ENCODE measurements at regions not wholly inside any gene's neighbourhood (a gene's known extent, or its start where the extent isn't known, plus 50 kb on each side); places are given as distances from the start of the nearest gene placed in this dataset.

DNA sequence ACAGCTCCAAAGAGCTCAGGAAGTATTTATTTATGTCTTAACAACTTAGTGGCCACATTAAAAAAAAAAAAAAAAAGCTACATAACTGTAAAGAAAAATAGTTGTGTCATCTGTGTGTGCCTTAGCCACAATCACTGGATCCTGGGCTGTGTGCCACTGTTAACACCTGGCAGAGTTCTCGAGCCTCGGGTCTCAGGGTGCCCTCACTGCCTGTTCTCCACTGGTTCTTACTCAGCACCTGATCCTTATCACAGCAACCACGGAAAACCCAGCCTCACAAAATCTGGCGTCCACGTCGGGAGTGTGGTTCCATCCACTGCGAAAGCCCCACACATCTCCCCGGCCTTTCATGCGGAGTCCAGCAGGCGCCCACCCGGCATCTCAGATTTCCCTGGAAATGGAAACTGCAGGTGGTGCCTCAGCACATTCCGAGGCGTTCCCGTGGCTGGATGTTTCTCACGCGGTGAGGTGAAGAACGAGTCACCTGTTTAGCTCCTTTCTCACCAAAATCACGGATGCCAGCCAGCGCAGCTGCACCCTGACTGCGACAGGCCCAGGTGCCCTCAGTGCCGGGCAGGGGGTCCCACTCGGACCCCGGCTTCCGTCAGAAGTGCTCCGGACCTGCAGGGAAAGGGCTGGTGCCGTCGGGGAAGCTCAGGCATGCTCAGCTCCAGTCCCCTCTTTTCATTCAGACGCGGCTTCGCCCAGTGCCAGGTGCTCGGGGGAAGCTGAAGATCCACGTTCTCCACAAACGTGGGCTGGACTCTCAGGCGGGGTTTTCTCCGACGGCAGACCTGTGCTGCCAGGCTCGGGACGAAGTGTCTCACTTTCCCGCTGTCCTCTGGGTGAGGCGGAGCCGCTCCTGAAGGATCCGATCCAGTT, 198.7 kb upstream of the SALL3 start:
- H3K4me1 ChIP-seq = no peaks in the 10 kb centered on the region
- H3K36me3 ChIP-seq = no peaks in the 10 kb centered on the region
- no peaks in the 10 kb centered on the region for H3K27me3 ChIP-seq
- intact Hi-C loops (cut with DNase I) = no loop called here
- H3K4me3 ChIP-seq = no peak overlapping the region
- H3K9me3 ChIP-seq = no peaks in the 10 kb centered on the region
- TF ChIP-seq, protein P1, sequence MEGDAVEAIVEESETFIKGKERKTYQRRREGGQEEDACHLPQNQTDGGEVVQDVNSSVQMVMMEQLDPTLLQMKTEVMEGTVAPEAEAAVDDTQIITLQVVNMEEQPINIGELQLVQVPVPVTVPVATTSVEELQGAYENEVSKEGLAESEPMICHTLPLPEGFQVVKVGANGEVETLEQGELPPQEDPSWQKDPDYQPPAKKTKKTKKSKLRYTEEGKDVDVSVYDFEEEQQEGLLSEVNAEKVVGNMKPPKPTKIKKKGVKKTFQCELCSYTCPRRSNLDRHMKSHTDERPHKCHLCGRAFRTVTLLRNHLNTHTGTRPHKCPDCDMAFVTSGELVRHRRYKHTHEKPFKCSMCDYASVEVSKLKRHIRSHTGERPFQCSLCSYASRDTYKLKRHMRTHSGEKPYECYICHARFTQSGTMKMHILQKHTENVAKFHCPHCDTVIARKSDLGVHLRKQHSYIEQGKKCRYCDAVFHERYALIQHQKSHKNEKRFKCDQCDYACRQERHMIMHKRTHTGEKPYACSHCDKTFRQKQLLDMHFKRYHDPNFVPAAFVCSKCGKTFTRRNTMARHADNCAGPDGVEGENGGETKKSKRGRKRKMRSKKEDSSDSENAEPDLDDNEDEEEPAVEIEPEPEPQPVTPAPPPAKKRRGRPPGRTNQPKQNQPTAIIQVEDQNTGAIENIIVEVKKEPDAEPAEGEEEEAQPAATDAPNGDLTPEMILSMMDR (IDR thresholded peaks at IDR 0.05) = no peak
- TF ChIP-seq POLR2A (IDR thresholded peaks at IDR 0.05) = no peak
- no peak for TF ChIP-seq POLR2AphosphoS5 (IDR thresholded peaks at IDR 0.05; ENCODE audit: insufficient read depth in 1 of 2, low read depth in 1 of 2)
- no peak for DNase-seq (ENCODE audit: extremely low spot score in 2 of 2)
- H3K27ac ChIP-seq = no peak overlapping the region

DNA sequence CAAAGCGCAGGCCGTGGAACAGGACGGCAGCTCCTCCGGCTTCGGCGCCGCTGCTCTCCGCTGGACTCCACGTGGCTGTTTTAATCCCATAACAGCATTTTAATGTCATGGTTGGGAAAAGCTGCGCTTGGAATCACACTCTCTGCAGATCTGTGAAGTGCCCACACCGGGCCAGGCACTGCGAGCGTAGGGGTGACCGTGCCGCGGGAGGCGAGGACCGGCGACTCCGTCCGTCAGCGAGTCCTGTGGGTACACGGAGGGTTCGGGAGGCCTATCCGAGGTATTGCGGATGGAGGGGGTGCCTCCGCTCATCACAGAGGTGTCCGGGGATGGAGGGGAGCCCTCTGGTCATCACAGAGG, 198.0 kb upstream of the SALL3 start:
- TF ChIP-seq POLR2AphosphoS5 (IDR thresholded peaks at IDR 0.05; ENCODE audit: insufficient read depth in 1 of 2, low read depth in 1 of 2) (no peak), POLR2A (IDR thresholded peaks at IDR 0.05) (no peak)
- TF ChIP-seq, protein P1 (IDR thresholded peaks at IDR 0.05) = no peak
- Histone ChIP-seq H3K36me3 (no peaks in the 10 kb centered on the region), H3K4me3 (no peak overlapping the region), H3K27ac (no peak overlapping the region), H3K9me3 (no peaks in the 10 kb centered on the region), H3K4me1 (no peaks in the 10 kb centered on the region), H3K27me3 (no peaks in the 10 kb centered on the region)
- DNase-seq (ENCODE audit: extremely low spot score in 2 of 2) = no peak
- intact Hi-C loops (cut with DNase I) = no loop called here

DNA sequence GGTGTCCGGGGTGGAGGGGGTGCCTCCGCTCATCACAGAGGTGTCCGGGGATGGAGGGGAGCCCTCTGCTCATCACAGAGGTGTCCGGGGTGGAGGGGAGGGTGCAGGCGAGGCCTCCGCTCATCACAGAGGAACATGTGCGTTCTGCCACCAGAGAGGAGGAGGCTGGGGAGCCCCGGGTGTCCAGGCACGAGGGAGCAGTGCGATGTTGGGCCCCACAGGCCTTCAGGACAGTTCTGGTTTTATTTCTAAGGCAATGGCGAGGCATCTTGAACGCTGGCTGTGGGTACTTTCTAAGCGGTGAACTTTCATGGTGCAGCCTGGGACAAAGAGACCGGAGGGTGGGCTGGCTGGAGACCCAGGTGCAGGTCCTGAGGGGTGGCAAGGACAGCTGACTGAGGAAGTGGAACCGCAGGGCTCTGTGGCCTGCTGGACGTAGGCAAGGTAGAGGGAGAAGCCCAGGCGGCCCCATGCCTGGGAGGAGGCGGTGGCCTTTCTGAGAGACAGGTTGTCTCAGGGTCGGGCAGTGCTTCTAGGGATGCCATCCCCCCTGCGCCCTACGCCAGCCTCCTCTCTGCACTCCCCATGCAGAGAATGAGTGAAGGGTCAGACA, 196.6 kb upstream of the SALL3 start:
- no peak for DNase-seq (ENCODE audit: extremely low spot score in 2 of 2)
- Histone ChIP-seq H3K9me3 (no peaks in the 10 kb centered on the region), H3K4me3 (no peak overlapping the region), H3K27me3 (no peaks in the 10 kb centered on the region), H3K4me1 (no peaks in the 10 kb centered on the region), H3K27ac (no peak overlapping the region), H3K36me3 (no peaks in the 10 kb centered on the region)
- TF ChIP-seq POLR2AphosphoS5 (IDR thresholded peaks at IDR 0.05; ENCODE audit: insufficient read depth in 1 of 2, low read depth in 1 of 2) (no peak), POLR2A (IDR thresholded peaks at IDR 0.05) (no peak)
- TF ChIP-seq, protein P1 (IDR thresholded peaks at IDR 0.05) = no peak
- intact Hi-C loops (cut with DNase I) = no loop called here

DNA sequence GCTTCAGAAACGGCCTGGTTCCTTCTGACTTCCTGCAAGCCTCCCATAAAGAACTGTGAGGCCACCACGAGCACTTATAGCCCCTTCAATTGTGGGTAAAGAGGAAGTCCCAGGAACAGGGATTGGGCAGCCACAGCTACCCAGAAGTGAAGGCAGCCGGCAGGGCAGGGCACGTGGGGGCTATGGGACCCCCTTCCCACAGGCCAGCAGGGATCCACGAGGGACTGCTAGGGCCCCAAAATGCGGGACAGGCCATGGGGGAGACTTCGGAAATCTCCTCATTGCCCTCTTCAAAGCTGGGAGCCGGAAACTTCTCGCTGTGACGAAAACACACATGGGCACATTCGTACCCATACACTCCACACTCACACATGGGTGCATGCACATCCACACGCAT, 196.1 kb upstream of the SALL3 start:
- no peak for DNase-seq (ENCODE audit: extremely low spot score in 2 of 2)
- Histone ChIP-seq H3K36me3 (no peaks in the 10 kb centered on the region), H3K9me3 (no peaks in the 10 kb centered on the region), H3K4me1 (no peaks in the 10 kb centered on the region), H3K27me3 (no peaks in the 10 kb centered on the region), H3K27ac (no peak overlapping the region), H3K4me3 (no peak overlapping the region)
- TF ChIP-seq, protein P1 (IDR thresholded peaks at IDR 0.05) = no peak
- no peak for TF ChIP-seq POLR2AphosphoS5 (IDR thresholded peaks at IDR 0.05; ENCODE audit: insufficient read depth in 1 of 2, low read depth in 1 of 2)
- TF ChIP-seq POLR2A (IDR thresholded peaks at IDR 0.05) = no peak
- intact Hi-C loops (cut with DNase I) = no loop called here

DNA sequence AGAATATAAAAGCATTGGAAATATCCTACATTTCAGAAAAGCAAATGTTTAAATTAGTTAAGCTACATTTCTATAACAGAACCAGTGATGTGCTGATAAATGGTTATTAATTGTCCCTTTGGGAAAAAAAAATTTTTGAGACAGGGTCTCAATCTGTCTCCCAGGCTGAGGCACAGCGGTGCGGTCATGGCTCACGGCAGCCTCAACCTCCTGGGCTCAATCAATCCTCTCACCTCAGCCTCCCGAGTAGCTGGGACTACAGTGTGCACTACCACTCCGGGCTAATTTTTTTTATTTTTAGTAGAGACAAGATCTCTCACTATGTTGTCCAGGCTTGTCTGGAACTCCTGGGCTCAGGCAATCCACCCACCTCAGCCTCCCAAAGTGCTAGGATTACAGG, 194.8 kb upstream of the SALL3 start:
- TF ChIP-seq, protein P1 (IDR thresholded peaks at IDR 0.05) = no peak
- no peak for TF ChIP-seq POLR2A (IDR thresholded peaks at IDR 0.05)
- no peak for TF ChIP-seq POLR2AphosphoS5 (IDR thresholded peaks at IDR 0.05; ENCODE audit: insufficient read depth in 1 of 2, low read depth in 1 of 2)
- no peaks in the 10 kb centered on the region for H3K36me3 ChIP-seq
- no peaks in the 10 kb centered on the region for H3K4me1 ChIP-seq
- H3K27ac ChIP-seq = no peak overlapping the region
- intact Hi-C loops (cut with DNase I) = no loop called here
- no peaks in the 10 kb centered on the region for H3K27me3 ChIP-seq
- no peak overlapping the region for H3K4me3 ChIP-seq
- H3K9me3 ChIP-seq = no peaks in the 10 kb centered on the region
- DNase-seq (ENCODE audit: extremely low spot score in 2 of 2) = no peak

Measured in vagina (tissue), 2 donors.